ENCODE measurements at regions not wholly inside any gene's neighbourhood (a gene's known extent, or its start where the extent isn't known, plus 50 kb on each side); places are given as distances from the start of the nearest gene placed in this dataset.

GRCh38 chr4:133891011-133891410 lies 310.6 kb downstream of the PABPC4L start:
- no peaks in the 10 kb centered on the region for H3K36me3 Mint-ChIP-seq (ENCODE audit: low read depth)
- no peak for DNase-seq (ENCODE audit: low spot score)
- H3K4me3 Mint-ChIP-seq (ENCODE audit: unreplicated experiment) = no peak overlapping the region
- H3K27ac Mint-ChIP-seq (ENCODE audit: unreplicated experiment) = no peak overlapping the region
- no peaks in the 10 kb centered on the region for H3K4me1 Mint-ChIP-seq (ENCODE audit: low read depth)
- no peak for TF ChIP-seq CTCF (IDR thresholded peaks at IDR 0.05)
- peaks cover 4% of the 10 kb centered on the region for H3K27me3 Mint-ChIP-seq (ENCODE audit: low read depth)
- H3K9me3 Mint-ChIP-seq (ENCODE audit: low read depth) = no peaks in the 10 kb centered on the region

GRCh38 chr4:133887723-133888122 lies 313.9 kb downstream of the PABPC4L start:
- H3K36me3 Mint-ChIP-seq (ENCODE audit: low read depth) = no peaks in the 10 kb centered on the region
- TF ChIP-seq CTCF (IDR thresholded peaks at IDR 0.05) = no peak
- no peak overlapping the region for H3K27ac Mint-ChIP-seq (ENCODE audit: unreplicated experiment)
- DNase-seq (ENCODE audit: low spot score) = no peak
- peaks cover under 1% of the 10 kb centered on the region for H3K9me3 Mint-ChIP-seq (ENCODE audit: low read depth)
- no peak overlapping the region for H3K4me3 Mint-ChIP-seq (ENCODE audit: unreplicated experiment)
- no peaks in the 10 kb centered on the region for H3K4me1 Mint-ChIP-seq (ENCODE audit: low read depth)
- peaks cover 6% of the 10 kb centered on the region for H3K27me3 Mint-ChIP-seq (ENCODE audit: low read depth)

GRCh38 chr4:133869486-133869885 lies 332.1 kb downstream of the PABPC4L start:
- Mint-ChIP-seq H3K27ac (ENCODE audit: unreplicated experiment) (no peak overlapping the region), H3K4me3 (ENCODE audit: unreplicated experiment) (no peak overlapping the region), H3K4me1 (ENCODE audit: low read depth) (peaks cover 7% of the 10 kb centered on the region), H3K9me3 (ENCODE audit: low read depth) (no peaks in the 10 kb centered on the region), H3K36me3 (ENCODE audit: low read depth) (no peaks in the 10 kb centered on the region), H3K27me3 (ENCODE audit: low read depth) (no peaks in the 10 kb centered on the region)
- TF ChIP-seq CTCF (IDR thresholded peaks at IDR 0.05) = no peak
- no peak for DNase-seq (ENCODE audit: low spot score)

- H3K4me3 Mint-ChIP-seq (ENCODE audit: unreplicated experiment) = no peak overlapping the region
- H3K27me3 Mint-ChIP-seq (ENCODE audit: low read depth) = no peaks in the 10 kb centered on the region
- no peaks in the 10 kb centered on the region for H3K36me3 Mint-ChIP-seq (ENCODE audit: low read depth)
- DNase-seq (ENCODE audit: low spot score) = no peak
- H3K4me1 Mint-ChIP-seq (ENCODE audit: low read depth) = peaks cover 7% of the 10 kb centered on the region
- no peak for TF ChIP-seq CTCF (IDR thresholded peaks at IDR 0.05)
- H3K9me3 Mint-ChIP-seq (ENCODE audit: low read depth) = no peaks in the 10 kb centered on the region
- H3K27ac Mint-ChIP-seq (ENCODE audit: unreplicated experiment) = no peak overlapping the region
These were observed 332.7 kb downstream of the PABPC4L start for GRCh38 chr4:133868856-133869255.

GRCh38 chr4:133866328-133866699 lies 335.3 kb downstream of the PABPC4L start:
- H3K27me3 Mint-ChIP-seq (ENCODE audit: low read depth) = no peaks in the 10 kb centered on the region
- no peak overlapping the region for H3K4me3 Mint-ChIP-seq (ENCODE audit: unreplicated experiment)
- H3K36me3 Mint-ChIP-seq (ENCODE audit: low read depth) = no peaks in the 10 kb centered on the region
- no peak overlapping the region for H3K27ac Mint-ChIP-seq (ENCODE audit: unreplicated experiment)
- DNase-seq (ENCODE audit: low spot score) = no peak
- H3K9me3 Mint-ChIP-seq (ENCODE audit: low read depth) = no peaks in the 10 kb centered on the region
- TF ChIP-seq CTCF (IDR thresholded peaks at IDR 0.05) = no peak
- H3K4me1 Mint-ChIP-seq (ENCODE audit: low read depth) = peaks cover 7% of the 10 kb centered on the region
